HG03432 (cell line): ENCODE measurements at regions not wholly inside any gene's neighbourhood (a gene's known extent, or its start where the extent isn't known, plus 50 kb on each side); places are given as distances from the start of the nearest gene placed in this dataset.
A peak's percentile ranks its signal among the peaks of the same experiment; 100 is the strongest.
"Not testable (repeated sequence)": the region's sequence is repeated elsewhere in the genome, so short reads cannot be mapped to it uniquely, and the experiment has no call there.

Source experiments
- ATAC-seq: cut with Tn5 transposase; IDR thresholded peaks from one replicate; pipeline ENCODE4 v1.9.1; 2021; ENCODE audit warnings: mild to moderate bottlenecking, moderate library complexity; ENCODE audit not compliant: unreplicated experiment

DNA sequence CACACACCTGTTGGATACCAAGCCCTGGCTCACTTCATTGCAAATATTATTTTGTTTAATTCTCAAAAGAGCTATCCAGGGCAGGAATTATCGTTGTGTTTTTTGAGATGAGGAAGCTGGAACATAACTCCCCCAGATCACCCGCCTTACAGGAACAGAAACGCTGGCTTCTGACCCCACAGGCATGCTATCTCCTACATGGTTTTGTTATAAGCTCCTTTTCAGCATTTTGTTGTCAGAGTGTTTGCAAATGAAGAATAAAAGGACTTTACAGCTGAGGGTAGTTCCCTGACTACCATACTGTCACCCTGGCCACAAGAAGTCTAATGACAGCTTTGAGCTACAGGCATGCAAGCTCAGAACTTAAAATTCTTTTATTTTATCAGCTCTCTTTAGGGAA, 62.0 kb upstream of the MRPS9 start:
- ATAC-seq = no peak

DNA sequence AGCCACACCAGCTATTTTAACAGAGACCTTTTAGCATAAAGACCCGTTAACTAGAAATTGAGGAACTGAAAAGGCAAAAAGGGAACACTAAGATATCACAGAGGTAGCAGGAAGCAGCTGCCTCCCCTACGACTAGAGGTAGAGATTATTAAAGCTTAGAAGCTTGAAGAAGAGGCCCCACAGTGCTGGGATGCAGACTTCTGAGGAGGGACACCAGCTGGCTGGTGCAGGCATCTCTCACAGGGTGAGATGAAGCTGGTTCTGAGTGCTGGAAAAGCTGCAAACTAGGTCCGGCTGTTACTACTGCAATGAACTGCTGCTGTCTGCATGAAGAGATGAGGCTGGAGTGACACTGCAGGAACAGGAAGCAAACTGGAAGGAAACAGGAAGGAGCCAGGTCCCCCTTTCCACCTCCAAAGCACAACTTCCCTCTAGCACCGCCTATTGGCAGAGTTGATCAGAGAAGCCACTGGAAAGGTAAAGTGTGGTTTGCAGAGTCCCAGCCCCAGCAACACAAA, 61.2 kb upstream of the MRPS9 start:
- peak; percentile 97 for ATAC-seq

DNA sequence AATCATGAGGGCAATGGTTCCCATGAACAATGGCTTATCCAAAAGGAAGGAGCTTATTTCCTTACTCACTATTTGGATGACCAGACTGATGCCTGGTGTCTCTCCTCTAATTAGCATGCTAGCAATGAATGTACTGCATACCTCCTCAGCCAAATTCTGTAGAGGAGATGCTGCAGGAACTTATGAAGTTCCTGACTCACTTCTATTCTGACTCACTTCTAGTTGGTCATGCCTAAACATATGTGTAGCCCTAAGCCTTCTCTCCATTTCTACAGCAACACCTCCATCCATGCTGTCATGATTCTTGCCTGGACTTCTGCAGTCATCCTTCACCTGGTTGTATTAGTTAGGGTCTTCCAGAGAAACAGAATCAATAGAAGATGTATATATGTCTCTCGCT, 59.9 kb upstream of the MRPS9 start:
- ATAC-seq = no peak

DNA sequence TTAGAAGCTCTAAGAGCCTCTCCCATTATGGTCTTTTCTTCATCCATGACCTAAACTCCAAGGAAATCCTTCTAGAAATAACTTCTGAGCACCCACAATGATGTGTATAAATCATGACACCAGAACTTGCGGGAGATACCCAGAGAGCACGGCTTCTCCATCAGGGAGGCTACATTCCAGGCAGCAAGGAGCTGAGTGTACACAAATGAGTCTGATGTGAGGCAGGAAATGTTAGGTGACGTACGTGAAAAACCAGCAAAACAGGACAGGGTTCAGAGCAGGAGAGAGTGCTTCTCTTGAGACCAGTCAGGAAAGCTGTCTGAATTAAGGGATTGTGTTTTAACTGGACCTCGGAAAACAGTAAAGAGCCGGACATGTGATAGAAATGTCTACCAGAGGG, 58.1 kb upstream of the MRPS9 start:
- not testable (repeated sequence) for ATAC-seq

DNA sequence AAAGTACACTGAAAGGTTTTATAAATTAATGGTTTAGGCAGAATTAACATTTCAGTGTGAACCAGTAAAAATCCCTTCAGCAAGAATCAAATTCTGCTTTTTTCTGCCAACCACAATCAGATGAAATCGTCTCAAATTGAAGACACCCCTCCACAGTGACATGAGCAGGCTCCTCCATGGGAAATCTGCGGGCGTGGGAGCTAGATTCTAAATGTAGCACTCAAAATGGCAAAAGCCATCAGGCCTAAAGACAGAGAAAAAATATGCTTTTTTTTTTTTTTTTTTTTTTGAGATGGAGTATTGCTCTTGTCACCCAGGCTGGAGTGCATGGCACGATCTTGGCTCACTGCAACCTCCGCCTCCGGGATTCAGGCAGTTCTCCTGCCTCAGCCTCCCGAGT, 55.8 kb upstream of the MRPS9 start:
- ATAC-seq = no peak
